Type B pancreatic cell (in vitro differentiated cells): ENCODE measurements at regions not wholly inside any gene's neighbourhood (a gene's known extent, or its start where the extent isn't known, plus 50 kb on each side); places are given as distances from the start of the nearest gene placed in this dataset.
"Not testable (repeated sequence)": the region's sequence is repeated elsewhere in the genome, so short reads cannot be mapped to it uniquely, and the experiment has no call there.

Experiments used
- DNase-seq: peaks from one replicate; pipeline ENCODE4 v3.0.0; 2021; ENCODE audit warnings: mixed read lengths; ENCODE audit not compliant: unreplicated experiment; ENCODE audit errors: extremely low spot score
- H3K27ac Mint-ChIP-seq: 2 replicates; pipeline ENCODE4 v1.8.0; 2021; ENCODE audit warnings: mild to moderate bottlenecking, mixed read lengths
- H3K27me3 Mint-ChIP-seq: 2 replicates; pipeline ENCODE4 v1.8.0; 2021; ENCODE audit warnings: mixed read lengths
- H3K36me3 Mint-ChIP-seq: 2 replicates; pipeline ENCODE4 v1.8.0; 2021; ENCODE audit warnings: mixed read lengths
- H3K4me1 Mint-ChIP-seq: one replicate; pipeline ENCODE4 v1.8.0; 2021; ENCODE audit warnings: mixed read lengths; ENCODE audit not compliant: unreplicated experiment
- H3K4me3 Mint-ChIP-seq: 2 replicates; pipeline ENCODE4 v1.8.0; 2021; ENCODE audit warnings: mild to moderate bottlenecking, mixed read lengths
- H3K9me3 Mint-ChIP-seq: 2 replicates; pipeline ENCODE4 v1.8.0; 2021; ENCODE audit warnings: mixed read lengths
- TF ChIP-seq, protein P1 (sequence below): fragments of 200-600 bp; sonication (generic); conservative IDR thresholded peaks from 2 replicates; pipeline ENCODE4 v1.5.0; 2021; ENCODE audit warnings: antibody characterized with exemption, mild to moderate bottlenecking

DNA sequence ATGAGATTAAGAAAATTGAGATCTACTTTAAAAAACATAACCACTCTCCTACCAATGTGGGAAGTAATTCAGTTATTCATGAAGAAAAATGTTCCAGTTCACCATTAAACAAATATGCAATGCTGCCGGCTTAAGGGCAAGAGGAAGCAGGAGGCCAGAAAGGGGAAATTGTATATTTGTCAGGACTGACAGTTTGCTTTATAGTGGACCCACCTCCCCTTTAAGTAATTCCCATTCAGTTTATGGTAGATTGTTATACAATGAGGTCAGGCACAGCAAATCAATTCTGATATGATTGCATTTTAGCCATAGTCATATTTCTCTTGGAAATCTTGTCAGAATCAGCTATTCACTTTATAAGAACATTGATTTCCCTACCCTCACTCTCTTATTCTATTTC is 547.8 kb downstream of the FRK start:
- peaks cover 6% of the 10 kb centered on the region for H3K9me3 Mint-ChIP-seq
- H3K27ac Mint-ChIP-seq, result no peak overlapping the region
- no peak for DNase-seq
- H3K27me3 Mint-ChIP-seq, result no peaks in the 10 kb centered on the region
- H3K4me1 Mint-ChIP-seq, result peaks cover 11% of the 10 kb centered on the region
- TF ChIP-seq, protein P1, sequence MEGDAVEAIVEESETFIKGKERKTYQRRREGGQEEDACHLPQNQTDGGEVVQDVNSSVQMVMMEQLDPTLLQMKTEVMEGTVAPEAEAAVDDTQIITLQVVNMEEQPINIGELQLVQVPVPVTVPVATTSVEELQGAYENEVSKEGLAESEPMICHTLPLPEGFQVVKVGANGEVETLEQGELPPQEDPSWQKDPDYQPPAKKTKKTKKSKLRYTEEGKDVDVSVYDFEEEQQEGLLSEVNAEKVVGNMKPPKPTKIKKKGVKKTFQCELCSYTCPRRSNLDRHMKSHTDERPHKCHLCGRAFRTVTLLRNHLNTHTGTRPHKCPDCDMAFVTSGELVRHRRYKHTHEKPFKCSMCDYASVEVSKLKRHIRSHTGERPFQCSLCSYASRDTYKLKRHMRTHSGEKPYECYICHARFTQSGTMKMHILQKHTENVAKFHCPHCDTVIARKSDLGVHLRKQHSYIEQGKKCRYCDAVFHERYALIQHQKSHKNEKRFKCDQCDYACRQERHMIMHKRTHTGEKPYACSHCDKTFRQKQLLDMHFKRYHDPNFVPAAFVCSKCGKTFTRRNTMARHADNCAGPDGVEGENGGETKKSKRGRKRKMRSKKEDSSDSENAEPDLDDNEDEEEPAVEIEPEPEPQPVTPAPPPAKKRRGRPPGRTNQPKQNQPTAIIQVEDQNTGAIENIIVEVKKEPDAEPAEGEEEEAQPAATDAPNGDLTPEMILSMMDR, result no peak
- H3K36me3 Mint-ChIP-seq, result no peaks in the 10 kb centered on the region
- no peak overlapping the region for H3K4me3 Mint-ChIP-seq

GRCh38 chr6:115511771-115512170 is 548.9 kb downstream of the FRK start:
- Mint-ChIP-seq H3K27me3 (no peaks in the 10 kb centered on the region), H3K4me3 (no peak overlapping the region), H3K9me3 (no peaks in the 10 kb centered on the region), H3K27ac (no peak overlapping the region), H3K36me3 (no peaks in the 10 kb centered on the region), H3K4me1 (peaks cover 11% of the 10 kb centered on the region)
- TF ChIP-seq, protein P1, result no peak
- no peak for DNase-seq

GRCh38 chr6:115502432-115502831 is 558.3 kb downstream of the FRK start:
- not testable (repeated sequence) for H3K27me3 Mint-ChIP-seq, H3K27ac Mint-ChIP-seq, H3K4me1 Mint-ChIP-seq, H3K36me3 Mint-ChIP-seq, H3K9me3 Mint-ChIP-seq, H3K4me3 Mint-ChIP-seq, DNase-seq

DNA sequence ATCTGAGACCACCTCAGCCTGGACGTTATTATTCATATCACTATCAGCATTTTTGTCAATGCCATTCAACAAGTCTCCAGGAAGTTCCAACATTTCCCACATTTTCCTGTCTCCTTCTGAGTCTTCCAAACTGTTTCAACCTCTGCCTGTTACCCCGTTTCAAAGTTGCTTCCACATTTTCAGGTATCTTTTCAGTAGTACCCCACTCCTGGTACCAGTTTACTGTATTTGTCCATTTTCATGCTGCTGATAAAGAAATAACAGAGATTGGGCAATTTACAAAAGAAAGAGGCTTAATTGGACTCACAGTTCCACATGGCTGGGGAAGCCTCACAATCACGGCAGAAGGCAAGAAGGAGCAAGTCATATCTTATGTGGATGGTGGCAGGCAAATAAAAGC is 565.5 kb downstream of the FRK start:
- no peaks in the 10 kb centered on the region for H3K27me3 Mint-ChIP-seq
- H3K36me3 Mint-ChIP-seq, result peaks cover 4% of the 10 kb centered on the region
- no peak overlapping the region for H3K27ac Mint-ChIP-seq
- DNase-seq, result no peak
- no peaks in the 10 kb centered on the region for H3K4me1 Mint-ChIP-seq
- TF ChIP-seq, protein P1, result no peak
- H3K9me3 Mint-ChIP-seq, result peaks cover 14% of the 10 kb centered on the region
- no peak overlapping the region for H3K4me3 Mint-ChIP-seq

DNA sequence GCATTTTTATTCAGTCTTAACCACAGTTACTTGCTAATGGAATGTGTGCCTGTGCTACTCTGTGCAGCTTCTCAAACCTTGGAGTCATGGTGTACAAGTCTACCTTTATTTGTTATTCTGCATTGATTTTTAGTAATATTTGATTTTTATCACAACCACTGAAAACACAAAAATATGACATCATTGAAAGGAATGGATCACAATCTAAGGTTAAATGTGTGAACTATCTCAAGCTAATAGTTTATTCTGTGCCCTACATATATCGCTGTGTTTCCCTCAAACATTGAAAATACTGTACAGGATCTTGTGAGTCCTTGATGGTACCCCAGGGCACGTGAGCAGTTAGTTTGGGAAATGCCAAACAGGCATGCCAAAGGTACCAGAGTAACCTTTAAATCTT is 573.4 kb downstream of the FRK start:
- H3K4me1 Mint-ChIP-seq, result no peaks in the 10 kb centered on the region
- no peak overlapping the region for H3K4me3 Mint-ChIP-seq
- no peak for DNase-seq
- no peaks in the 10 kb centered on the region for H3K36me3 Mint-ChIP-seq
- no peaks in the 10 kb centered on the region for H3K9me3 Mint-ChIP-seq
- no peaks in the 10 kb centered on the region for H3K27me3 Mint-ChIP-seq
- H3K27ac Mint-ChIP-seq, result no peak overlapping the region
- TF ChIP-seq, protein P1, result no peak

DNA sequence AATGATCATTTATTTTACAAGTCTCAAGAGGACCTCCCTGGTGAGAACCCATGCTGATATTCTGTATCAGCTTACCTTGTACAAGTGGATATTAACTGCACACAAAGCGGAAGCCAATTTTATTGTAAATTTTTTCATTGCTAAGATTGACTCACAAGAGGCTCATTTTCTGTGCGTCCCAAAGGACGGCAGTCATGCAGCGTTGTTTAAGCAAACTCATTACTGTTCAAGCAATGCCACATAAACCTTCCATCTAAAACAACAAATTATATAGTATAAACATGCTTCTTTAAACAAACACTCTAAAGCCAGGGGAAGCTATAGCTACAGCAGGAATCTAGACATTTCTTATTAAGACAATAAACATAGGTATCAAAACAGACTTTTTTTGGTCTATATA is 575.3 kb downstream of the FRK start:
- Mint-ChIP-seq H3K9me3 (no peaks in the 10 kb centered on the region), H3K27ac (no peak overlapping the region), H3K4me1 (no peaks in the 10 kb centered on the region), H3K27me3 (no peaks in the 10 kb centered on the region), H3K4me3 (no peak overlapping the region), H3K36me3 (no peaks in the 10 kb centered on the region)
- no peak for DNase-seq
- TF ChIP-seq, protein P1, result no peak

- not testable (repeated sequence) for H3K9me3 Mint-ChIP-seq, H3K4me3 Mint-ChIP-seq, H3K27me3 Mint-ChIP-seq, H3K27ac Mint-ChIP-seq, H3K36me3 Mint-ChIP-seq, DNase-seq, H3K4me1 Mint-ChIP-seq
These were observed 580.1 kb downstream of the FRK start for GRCh38 chr6:115480543-115480942.
